GM23248 (cell line): ENCODE measurements at regions not wholly inside any gene's neighbourhood (a gene's known extent, or its start where the extent isn't known, plus 50 kb on each side); places are given as distances from the start of the nearest gene placed in this dataset.
"Not testable (repeated sequence)": the region's sequence is repeated elsewhere in the genome, so short reads cannot be mapped to it uniquely, and the experiment has no call there.

Experiments
- EZH2 ChIP-seq: fragments of 200-600 bp; sonication (generic); IDR thresholded peaks from 2 replicates; pipeline ENCODE4 v1.6.1; 2018; ENCODE audit warnings: antibody characterized with exemption, mild to moderate bottlenecking; ENCODE audit not compliant: insufficient read depth, poor library complexity, severe bottlenecking
- EZH2phosphoT487 ChIP-seq: fragments of 200-600 bp; sonication (generic); IDR thresholded peaks from 2 replicates; pipeline ENCODE4 v1.6.1; 2018; ENCODE audit warnings: antibody characterized with exemption, moderate library complexity, mild to moderate bottlenecking, low read depth; ENCODE audit not compliant: insufficient read depth

GRCh38 chr1:232344186-232344585 lies 285.7 kb downstream of the SIPA1L2 start:
- not testable (repeated sequence) for TF ChIP-seq EZH2, EZH2phosphoT487
